ENCODE measurements at regions not wholly inside any gene's neighbourhood (a gene's known extent, or its start where the extent isn't known, plus 50 kb on each side); places are given as distances from the start of the nearest gene placed in this dataset.

GRCh38 chr6:4506792-4507191, 269.4 kb upstream of the CDYL start:
- H3K4me3 ChIP-seq = no peak overlapping the region
- no peaks in the 10 kb centered on the region for H3K27me3 ChIP-seq
- no peak for TF ChIP-seq POLR2AphosphoS5 (IDR thresholded peaks at IDR 0.05)
- TF ChIP-seq, protein P1, sequence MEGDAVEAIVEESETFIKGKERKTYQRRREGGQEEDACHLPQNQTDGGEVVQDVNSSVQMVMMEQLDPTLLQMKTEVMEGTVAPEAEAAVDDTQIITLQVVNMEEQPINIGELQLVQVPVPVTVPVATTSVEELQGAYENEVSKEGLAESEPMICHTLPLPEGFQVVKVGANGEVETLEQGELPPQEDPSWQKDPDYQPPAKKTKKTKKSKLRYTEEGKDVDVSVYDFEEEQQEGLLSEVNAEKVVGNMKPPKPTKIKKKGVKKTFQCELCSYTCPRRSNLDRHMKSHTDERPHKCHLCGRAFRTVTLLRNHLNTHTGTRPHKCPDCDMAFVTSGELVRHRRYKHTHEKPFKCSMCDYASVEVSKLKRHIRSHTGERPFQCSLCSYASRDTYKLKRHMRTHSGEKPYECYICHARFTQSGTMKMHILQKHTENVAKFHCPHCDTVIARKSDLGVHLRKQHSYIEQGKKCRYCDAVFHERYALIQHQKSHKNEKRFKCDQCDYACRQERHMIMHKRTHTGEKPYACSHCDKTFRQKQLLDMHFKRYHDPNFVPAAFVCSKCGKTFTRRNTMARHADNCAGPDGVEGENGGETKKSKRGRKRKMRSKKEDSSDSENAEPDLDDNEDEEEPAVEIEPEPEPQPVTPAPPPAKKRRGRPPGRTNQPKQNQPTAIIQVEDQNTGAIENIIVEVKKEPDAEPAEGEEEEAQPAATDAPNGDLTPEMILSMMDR (IDR thresholded peaks at IDR 0.05) = no peak
- no peak for TF ChIP-seq POLR2A (IDR thresholded peaks at IDR 0.05)
- no peaks in the 10 kb centered on the region for H3K36me3 ChIP-seq
- intact Hi-C loops (cut with DNase I; ENCODE audit: low total_unique reads) = no loop called here
- H3K27ac ChIP-seq = no peak overlapping the region
- no peak for DNase-seq (ENCODE audit: low spot score in 2 of 2)
- no peaks in the 10 kb centered on the region for H3K4me1 ChIP-seq
- H3K9me3 ChIP-seq = no peaks in the 10 kb centered on the region

DNA sequence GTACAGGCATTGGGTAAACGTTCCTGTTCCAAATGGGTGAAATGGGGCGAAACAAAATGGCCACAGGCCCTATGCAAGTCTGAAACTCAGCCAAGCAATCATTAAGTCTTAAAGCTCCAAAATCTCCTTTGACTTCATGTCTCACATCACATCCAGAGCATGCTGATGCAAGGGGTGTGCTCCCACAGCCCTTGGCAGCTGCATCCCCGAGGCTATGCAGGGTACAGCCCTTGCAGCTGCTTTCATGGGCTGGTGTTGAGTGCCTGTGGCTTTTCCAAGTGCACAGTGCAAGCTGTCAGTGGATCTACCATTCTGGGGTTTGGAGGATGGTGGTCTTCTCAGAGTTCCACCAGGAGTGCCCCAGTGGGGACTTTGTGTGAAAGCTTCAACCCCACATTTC, 270.0 kb upstream of the CDYL start:
- Histone ChIP-seq H3K4me1 (no peaks in the 10 kb centered on the region), H3K36me3 (no peaks in the 10 kb centered on the region), H3K27me3 (no peaks in the 10 kb centered on the region), H3K9me3 (no peaks in the 10 kb centered on the region), H3K4me3 (no peak overlapping the region), H3K27ac (no peak overlapping the region)
- no peak for DNase-seq (ENCODE audit: low spot score in 2 of 2)
- intact Hi-C loops (cut with DNase I; ENCODE audit: low total_unique reads) = no loop called here
- no peak for TF ChIP-seq POLR2AphosphoS5 (IDR thresholded peaks at IDR 0.05)
- TF ChIP-seq, protein P1 (IDR thresholded peaks at IDR 0.05) = no peak

- H3K9me3 ChIP-seq = no peaks in the 10 kb centered on the region
- DNase-seq (ENCODE audit: low spot score in 2 of 2) = no peak
- TF ChIP-seq POLR2AphosphoS5 (IDR thresholded peaks at IDR 0.05) (no peak), POLR2A (IDR thresholded peaks at IDR 0.05) (no peak)
- TF ChIP-seq, protein P1 (IDR thresholded peaks at IDR 0.05) = no peak
- H3K27me3 ChIP-seq = no peaks in the 10 kb centered on the region
- H3K36me3 ChIP-seq = no peaks in the 10 kb centered on the region
- H3K4me3 ChIP-seq = no peak overlapping the region
- H3K27ac ChIP-seq = no peak overlapping the region
- no peaks in the 10 kb centered on the region for H3K4me1 ChIP-seq
- intact Hi-C loops (cut with DNase I; ENCODE audit: low total_unique reads) = no loop called here
These were observed 271.5 kb upstream of the CDYL start for GRCh38 chr6:4504700-4505099.

DNA sequence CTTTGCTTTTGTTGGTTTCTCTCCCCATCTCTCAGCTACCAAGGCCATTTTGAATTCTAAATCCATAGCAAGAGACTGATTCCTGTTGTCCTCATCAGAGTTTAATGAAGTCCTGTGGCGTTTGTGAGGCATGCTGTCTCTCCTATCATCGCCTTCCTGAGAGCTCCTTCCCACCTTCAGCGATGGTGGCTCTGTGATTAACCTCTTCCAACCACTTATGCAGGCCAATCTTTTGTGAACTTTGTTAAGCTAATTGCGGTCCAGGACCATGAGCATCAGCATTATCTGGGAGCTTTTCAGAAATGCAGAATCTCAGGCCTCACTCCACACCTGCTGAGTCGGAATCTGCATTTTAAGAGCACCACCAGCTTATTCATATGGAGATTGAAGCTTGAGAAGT, 272.5 kb upstream of the CDYL start:
- no peak for TF ChIP-seq POLR2AphosphoS5 (IDR thresholded peaks at IDR 0.05)
- TF ChIP-seq, protein P1 (IDR thresholded peaks at IDR 0.05) = no peak
- no peak for TF ChIP-seq POLR2A (IDR thresholded peaks at IDR 0.05)
- no peaks in the 10 kb centered on the region for H3K27me3 ChIP-seq
- H3K4me3 ChIP-seq = no peak overlapping the region
- H3K27ac ChIP-seq = no peak overlapping the region
- intact Hi-C loops (cut with DNase I; ENCODE audit: low total_unique reads) = no loop called here
- no peaks in the 10 kb centered on the region for H3K4me1 ChIP-seq
- DNase-seq (ENCODE audit: low spot score in 2 of 2) = no peak
- H3K36me3 ChIP-seq = no peaks in the 10 kb centered on the region
- H3K9me3 ChIP-seq = no peaks in the 10 kb centered on the region

GRCh38 chr6:4496284-4496683, 279.9 kb upstream of the CDYL start:
- Histone ChIP-seq H3K9me3 (no peaks in the 10 kb centered on the region), H3K4me1 (no peaks in the 10 kb centered on the region), H3K27ac (no peak overlapping the region), H3K36me3 (no peaks in the 10 kb centered on the region), H3K4me3 (no peak overlapping the region), H3K27me3 (no peaks in the 10 kb centered on the region)
- no peak for DNase-seq (ENCODE audit: low spot score in 2 of 2)
- TF ChIP-seq, protein P1 (IDR thresholded peaks at IDR 0.05) = no peak
- TF ChIP-seq POLR2A (IDR thresholded peaks at IDR 0.05) (no peak), POLR2AphosphoS5 (IDR thresholded peaks at IDR 0.05) (no peak)
- intact Hi-C loops (cut with DNase I; ENCODE audit: low total_unique reads) = no loop called here

All from breast epithelium (tissue), 4 donors.